Esophagus mucosa (tissue), 1 donor: ENCODE measurements at regions not wholly inside any gene's neighbourhood (a gene's known extent, or its start where the extent isn't known, plus 50 kb on each side); places are given as distances from the start of the nearest gene placed in this dataset.

Experiments used
- ATAC-seq: fragments of 200-7000 bp; cut with Tn5 transposase; one replicate; pipeline ENCODE4 v1.9.1; 2020
- donor health status: DM: yes; HTN: yes; CAD: no.

DNA sequence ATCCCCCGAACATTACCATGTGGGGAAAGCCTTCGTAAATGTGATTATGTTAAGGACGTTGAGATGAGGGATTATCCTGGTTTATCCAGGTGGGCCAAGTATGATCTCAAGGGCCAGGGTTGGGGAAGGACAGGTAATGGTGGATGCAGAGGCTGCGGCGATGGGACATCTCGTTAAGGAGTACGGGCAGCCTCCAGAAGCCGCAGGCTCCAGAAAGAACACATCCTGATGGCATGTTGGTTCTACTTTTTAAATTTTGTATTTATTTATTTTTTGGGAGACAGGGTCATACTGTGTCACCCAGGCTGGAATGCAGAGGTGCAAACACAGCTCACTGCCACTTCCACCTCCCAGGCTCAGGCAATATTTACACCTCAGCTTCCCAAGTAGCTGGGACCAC, 86.2 kb upstream of the RAB6C start:
- ATAC-seq, result no peak

DNA sequence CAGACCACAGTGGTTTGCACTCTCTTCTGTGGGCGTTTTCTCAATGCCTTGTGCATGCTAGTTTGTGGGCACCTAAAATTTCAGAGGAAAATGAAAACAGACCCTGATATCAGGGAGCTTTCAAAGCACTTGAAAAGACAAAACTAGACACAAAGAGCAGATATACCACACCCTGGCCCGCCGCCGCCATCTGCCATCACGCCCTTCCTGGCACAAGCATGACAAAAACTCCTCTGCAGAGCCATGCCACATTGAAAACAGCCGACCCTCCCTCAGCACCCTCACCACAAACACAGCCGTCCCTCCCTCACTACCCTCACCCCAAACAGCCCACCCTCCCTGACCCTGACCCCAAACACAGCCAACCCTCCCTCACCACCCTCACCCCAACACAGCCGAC, 84.8 kb upstream of the RAB6C start:
- ATAC-seq, result no peak

DNA sequence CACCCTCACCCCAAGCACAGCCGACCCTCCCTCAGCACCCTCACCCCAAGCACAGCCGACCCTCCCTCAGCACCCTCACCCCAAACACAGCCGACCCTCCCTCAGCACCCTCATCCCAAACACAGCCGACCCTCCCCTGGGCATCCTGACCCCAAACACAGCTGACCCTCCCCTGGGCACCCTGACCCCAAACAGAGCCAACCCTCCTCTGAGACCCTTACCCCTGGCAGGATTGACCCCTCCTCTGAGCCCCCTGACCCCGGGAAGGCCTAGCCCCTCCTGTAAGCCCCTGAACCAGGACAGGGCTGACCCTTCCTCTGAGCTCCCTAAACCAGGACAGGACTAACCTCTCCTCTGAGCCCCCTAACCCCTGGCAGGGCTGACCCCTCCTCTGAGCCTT, 84.4 kb upstream of the RAB6C start:
- no peak for ATAC-seq

DNA sequence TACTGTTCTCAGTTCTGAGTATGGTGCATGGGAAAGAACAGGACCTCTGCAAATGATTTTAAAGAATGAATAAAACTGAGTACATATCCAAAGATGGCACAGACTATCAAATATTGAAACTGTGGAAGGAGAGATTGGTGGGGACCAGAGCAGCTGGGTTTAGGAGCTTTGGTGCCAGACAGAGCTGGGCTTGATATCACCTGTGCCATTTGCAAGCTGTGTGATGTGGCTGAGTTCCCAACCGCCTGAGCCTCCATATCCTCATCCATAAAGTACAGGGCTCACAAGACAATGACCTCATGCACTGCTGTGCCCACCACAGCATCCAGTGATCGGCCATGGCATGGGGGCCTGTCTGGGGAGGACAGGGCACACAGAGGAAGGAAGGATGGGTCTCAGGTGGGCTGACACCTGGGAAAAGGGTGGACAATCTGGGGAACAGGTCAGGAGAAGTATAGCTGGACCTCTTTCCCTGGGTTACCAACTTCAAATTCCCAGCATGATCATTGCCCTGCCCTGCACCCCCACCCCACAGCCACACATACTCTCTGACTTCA, 83.9 kb upstream of the RAB6C start:
- ATAC-seq, result no peak

DNA sequence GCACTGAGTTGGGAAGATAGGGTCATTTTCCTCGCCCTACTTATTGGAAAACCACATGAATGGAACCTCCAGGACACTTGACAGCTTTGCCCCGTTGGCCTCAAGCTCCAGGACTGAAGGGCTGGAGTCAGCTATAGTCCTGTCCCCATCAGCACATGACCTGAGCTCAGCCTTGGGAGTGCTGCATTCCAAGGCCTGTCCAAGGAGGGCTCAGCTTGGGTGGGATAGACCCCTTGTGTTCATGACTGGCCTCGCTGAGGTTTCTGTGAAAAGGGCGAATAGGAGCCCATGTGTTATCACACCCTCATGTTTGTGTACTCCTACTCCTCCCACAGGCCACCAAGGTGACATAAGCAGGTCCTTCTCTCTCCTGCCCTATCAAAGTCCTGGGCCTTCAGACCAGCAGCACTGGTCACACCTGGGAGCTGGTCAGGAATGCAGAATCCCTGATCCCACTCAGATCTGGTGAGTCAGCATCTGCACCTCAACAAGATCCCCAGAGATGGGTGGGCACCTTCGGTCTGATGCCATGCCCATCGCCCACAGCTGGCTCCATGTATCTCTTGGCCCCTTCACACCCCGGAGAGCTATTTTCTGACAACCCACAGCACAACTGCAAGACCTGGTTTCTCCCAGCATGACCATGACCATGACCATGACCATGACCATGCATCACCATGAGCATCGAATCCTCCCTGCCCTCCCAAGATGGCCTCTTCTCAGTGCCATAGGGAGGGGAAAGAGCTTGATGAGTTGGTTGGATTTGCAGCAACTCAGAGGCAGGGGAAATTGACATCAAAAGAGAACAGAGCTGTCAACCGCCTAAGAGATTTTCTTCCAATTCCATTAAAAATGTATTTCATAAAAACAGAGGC, 83.0 kb upstream of the RAB6C start:
- ATAC-seq, result no peak

DNA sequence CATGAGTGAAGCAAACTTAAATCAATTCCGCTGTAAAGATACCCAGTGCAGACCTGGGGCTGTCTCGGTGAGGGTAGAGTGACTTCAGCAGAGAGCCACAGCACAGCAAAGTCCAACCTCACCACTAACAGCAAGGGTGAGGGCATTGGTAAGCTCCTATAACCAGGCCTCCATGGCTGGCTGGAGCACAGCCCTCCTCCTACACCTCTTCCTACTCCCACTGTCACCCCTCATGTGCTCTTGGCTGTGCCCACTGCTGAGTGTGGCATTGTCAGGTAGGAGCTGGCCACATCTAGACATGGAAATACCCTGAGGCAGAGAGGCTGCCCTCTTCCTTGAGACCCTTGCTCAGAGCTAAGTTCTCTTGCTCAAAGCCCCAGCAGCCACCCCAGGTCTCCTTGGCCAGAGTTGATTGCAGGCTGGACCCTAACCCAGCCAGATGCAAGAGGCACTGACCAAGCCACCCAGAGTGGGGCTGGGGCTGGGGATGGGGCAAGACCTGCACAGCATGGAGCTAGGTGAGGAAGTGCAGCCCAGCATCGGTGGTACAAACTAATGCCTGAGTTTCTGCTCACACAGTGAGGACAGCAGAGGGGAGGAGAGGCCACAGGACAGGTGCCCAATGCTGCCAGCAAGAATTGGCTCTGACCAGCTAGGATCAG, 77.6 kb upstream of the RAB6C start:
- no peak for ATAC-seq

DNA sequence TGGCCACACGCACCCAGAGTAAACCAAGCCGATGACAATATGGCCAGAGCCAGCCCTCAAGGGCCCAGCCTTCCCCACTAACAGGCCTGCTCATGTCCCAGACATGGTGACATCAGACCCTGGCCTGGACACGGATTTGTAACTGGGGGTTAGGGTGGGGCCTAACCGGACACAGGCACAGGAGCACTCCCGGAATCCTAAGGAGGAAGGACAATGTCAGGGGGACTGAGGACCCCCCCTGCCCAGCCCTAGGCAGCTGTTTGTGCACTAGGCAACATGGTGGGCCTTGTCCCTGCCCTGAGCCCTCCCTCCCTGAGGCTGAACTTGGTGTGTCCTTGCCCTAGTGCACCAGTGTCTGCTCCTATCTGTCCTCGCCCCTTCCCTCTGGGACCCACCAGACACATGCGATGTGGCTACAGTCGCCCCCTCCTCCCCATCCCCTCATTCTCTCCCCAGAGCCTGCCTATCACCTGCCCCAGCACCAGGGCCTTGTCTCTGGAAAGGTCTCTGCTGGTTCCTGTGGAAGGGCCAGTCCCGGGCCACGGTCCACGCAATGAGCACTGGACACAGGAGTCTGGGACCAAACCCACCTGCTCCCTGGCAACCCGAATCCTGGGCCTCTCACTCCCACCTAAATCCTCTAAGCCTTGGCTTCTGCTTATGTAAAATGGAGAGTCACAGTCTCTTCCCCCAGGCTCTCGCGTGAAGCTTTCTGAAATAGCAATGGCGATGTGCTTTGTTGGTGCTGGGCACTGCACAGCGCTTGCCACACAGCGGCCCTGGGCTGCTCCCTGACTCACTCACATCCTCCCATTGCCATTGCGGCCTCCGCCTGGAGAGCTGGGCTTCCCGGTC, 76.5 kb upstream of the RAB6C start:
- ATAC-seq, result no peak

DNA sequence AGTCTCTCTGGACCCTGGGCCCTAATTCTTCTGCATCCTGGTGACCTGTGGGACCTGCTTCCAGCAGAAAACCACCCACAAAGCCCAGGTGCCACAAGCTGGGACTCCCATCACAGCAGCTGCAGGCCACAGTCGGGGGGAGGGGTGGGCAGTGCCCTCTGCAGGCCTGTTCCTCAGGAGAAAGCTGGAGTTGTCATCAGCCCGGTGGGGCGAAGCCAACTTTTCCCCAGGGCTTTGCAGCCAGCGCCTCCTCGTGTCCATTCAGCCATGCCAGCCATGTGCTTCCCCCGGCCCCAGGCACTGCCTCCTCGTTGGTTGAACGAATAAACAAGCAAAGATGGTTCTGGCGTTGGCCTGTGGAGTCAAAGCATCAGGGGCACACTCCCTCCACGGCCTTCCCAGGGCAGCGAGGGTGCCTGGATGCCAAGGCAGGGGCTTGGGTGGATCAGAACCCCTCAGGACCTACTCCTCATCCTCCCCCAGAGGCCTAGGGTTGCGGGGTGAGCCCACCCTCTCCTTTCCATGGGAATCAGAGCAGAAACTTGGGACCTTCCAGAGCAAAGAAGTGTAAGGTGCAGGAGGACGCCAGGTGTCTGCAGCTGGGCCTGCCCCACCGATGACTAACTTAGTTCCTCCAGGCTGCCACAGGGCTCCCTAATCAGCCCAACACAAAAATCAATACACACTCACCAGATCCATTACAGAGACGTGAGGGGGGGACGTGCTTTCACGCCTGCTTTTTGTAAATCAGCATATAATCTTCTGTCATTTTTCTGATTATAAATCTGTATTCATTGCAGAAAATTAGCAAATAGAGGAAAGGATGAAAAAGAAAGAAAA, 75.7 kb upstream of the RAB6C start:
- no peak for ATAC-seq

DNA sequence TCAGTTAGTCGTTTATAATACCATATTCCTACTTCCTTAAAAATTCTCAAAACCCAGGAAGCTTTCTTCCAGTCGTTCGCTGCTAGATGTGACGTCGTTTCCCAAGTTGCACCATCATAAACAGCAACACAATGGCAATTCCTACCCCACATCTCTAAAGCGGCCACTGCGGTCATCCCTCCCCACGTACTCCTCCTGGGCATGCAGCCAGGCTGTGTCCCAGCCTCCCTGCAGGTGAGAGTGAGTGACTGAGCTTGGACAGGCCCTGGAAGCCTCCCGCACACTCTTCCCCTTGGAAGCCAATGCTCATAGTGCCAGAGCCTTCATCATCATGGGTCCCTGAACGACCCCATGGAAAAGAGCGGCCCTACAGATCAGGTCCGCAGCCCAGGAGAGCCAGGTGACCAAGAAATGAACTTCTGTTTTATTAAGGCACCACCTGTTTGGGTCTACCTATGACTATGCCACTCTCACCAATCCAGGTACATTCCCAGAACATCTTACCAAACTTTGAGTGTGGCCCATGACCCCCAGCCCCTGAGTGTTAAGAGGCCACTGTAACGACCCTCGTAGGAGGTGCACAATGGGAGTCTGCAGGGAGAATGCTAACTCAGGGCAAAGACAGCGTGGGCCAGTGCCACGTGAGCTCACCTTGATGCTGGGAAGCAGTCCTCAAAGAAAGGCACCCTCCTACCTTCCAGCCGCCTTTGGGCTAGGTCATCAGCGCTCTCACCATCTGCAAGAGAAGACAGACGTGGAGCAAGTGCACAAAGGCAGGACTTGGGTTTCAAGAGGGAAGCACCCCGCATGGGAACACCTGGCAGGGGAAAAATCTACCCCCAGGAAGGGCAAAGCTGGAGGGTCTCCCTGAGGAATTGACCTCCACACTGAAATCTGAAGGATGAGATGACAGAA, 74.7 kb upstream of the RAB6C start:
- ATAC-seq, result no peak

DNA sequence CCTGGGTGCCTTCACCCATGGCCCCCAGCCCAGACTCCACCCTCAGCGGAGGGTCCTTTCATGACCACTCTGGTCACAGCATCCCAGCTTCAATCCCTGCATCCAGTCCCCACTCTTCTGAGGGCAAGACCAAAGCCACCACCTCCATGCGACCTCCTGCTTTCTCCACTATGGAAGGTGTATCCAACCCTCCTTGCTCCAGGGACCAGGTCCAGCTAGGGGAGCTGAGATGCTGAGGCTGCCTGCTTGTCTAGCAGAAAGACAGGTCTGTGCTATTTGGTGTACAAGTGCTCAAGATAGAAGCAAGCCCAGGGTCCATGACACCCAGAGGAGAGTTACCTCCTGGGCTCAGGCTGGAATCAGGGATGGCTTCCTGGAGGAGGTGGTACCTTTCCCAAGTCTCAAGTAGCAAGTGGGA, 73.8 kb upstream of the RAB6C start:
- no peak for ATAC-seq

DNA sequence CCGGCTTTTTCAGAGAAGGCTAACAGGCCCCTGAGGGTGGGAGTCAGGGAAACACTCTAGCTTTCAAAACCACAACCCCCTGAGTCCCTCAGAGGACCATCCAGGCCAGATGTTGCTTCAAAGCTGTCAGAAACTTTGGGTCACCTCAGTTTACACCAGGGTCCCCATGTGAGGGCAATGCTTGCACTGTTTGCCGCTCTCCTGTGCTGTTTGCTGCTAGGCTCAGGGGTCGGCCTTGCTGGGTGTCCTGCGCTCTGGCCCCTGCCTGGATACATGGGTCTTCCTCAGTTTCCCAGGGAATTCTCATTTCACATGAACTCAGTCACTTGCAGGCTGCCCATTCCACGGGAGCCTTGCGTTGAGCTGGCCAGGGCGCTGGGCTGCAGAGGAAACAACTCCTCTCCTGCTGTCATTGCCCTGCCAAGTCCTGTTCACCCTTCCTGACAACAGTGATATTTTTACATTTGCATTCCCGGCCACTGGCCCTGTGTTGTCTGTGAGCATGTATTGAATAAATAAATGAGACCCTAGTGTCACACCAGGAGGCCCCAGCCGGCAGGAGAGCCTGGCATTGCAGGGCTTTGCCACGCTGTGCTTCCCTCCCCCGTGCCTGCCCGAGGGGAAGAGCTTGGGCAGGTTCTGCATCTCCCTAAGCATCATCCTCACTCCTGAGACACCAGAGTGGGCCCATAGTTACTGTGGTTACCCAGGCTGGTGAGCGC, 73.2 kb upstream of the RAB6C start:
- no peak for ATAC-seq

DNA sequence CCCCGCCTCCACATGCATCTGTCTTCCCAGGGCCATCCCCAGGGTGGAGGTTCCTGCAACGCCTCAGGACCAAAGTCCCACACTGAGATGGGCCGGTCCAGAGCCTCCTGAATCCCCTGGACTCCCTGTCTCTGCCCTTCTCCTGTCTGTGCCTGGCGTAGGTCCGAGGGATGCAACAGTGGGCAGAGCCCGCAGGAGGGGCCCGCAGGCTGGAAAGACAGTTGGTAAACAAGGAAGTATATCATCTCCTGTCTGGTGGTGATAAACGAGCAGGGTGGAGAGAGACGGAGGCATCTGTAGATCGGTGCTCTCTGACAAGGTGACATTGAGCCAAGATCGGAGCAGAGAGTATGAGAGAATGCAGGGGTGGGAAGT, 72.6 kb upstream of the RAB6C start:
- ATAC-seq, result no peak

DNA sequence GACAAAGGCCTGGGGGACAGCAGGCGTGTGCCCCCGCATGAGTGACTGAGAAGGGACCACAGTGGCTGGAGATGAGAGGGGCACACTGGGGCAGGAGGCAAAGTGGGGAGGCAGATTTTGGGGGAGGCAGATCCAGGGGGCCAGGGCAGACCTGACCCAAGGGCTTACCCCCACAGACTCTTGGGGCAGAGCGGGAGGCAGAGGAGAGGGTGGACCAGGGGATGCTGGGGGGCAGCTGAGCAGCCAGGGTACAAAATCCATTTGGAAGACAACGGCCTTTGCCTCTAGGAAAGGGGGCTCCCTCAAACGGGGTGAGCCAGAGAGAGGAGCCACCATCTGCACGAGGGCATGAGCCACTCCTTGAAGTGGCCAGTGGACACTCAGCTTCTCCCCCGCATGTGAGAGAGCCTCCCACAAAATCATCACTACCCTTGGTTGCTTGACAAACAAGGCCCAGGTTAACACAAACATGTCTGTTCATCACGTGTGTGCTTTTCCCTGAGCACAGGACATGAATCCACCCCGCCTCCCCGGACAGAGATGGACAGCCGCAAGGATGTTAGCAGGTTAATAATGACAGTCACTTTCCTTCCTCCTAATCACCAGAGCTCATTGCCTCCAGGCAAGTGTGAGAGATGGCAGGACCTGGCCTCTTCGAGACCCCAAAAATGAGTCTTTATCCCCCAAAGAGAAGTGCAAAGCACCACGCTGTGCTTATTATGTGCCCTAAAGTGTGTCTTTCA, 72.0 kb upstream of the RAB6C start:
- ATAC-seq, result no peak

DNA sequence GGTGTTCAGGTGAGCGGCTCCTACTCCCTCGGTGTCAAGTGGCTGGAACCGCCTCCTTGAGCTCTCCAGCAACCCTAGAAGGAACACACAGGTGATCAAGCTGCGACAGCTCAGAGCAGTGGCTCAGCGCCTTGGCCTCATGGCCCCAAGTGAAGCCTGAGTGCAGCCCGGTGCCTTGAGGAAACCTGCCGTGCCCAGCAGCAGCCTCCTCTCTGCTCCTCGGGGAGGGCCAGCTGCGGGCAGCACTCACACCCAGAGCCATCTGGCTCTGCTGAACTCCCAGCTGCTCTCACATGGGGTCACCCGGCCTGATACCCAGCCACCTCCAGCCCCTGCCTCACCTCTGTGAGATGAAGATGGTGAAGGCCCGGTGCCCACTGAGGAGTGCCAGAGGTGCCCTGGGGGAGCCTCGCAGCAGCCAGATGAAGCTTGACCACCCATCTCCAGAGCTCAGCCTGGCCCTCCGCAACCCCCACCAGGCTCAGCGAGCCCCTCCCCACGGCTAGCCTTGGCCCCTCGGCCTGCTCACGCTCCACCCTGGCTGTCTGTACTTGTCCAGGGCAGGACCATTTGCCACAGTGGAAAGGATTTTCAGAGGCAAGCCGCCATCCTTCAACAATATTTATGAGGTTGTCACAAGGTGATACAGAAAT, 70.6 kb upstream of the RAB6C start:
- no peak for ATAC-seq

DNA sequence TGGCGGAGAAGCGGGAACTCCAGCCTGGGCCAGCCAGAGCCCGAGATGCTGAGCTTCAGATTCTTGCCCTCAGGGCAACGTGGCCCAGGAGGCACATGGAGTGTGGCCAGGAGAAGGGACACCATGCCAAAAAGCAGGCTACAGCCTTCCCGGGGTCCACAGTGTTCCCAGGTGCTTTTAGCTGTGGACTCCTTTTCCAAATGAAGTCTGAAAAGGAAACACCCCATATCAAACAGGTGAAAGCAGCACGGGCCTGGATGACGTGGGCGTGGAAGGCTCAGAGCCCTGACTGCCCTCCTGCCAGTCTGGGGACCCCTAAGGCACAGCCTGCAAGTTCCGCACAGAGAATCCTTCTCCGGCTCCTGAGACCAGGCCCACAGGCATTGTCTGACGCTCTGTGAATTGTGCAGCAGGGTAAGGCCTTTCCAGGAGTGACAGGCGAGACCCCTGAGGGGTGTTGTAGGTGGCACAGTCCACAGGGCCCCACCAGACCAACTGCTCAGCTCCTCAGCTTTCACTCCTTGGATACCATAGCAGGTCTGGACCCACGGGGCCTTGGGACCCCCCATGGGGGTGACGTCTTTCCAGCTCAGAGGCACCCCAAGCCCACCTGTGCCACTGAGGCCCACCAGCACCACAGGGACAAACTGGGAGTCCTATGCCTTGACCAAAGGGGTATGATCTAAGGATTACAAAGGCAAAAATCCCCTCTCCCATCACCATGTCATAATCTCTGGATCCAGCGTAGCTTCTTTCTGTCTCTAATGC, 69.6 kb upstream of the RAB6C start:
- ATAC-seq, result no peak

DNA sequence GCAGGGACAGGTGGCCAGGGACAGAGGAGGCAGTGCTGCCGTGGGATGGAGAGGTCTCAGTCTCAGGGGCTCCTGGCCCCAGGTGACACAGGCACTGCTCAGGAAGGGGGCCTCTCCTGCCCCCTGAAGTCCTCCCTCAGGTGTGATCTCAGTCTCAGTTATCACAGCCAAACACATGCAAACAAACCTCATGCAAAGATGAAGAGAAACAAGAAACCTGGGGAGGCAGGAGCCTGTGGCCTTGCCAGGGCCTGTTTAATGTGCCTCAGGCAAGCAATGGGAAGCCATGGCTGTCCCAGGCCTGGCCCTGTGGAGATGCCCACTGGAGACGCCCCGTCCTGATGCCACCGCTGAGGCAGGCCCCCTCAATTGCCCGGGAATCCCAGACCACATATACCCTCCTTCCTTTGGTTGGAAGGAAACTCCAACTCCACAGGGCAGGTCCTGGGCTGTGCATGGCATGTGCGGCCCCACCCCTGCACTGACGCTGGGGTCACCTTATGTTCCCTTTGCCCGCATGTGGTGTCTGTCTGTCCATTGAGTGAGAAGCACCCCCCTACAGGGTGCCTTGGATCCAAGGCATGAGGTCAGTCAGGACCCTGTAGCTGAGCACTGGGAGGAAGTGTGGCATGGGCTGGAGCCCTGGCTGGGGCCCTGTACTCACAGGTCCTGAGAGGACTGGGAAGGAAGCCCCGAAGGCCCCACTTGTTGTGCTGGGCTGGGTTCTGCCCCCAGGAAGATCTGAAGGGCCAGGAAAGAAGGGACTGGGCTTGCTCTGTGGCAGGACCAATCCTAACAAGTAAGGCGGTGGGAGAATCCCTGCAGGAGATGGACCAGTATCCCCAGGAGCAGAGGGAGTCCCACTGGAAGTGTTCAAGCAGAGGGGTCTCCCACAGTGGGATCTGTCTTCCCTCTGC, 68.8 kb upstream of the RAB6C start:
- ATAC-seq, result no peak
